Erythroblast (primary cell): ENCODE measurements at regions not wholly inside any gene's neighbourhood (a gene's known extent, or its start where the extent isn't known, plus 50 kb on each side); places are given as distances from the start of the nearest gene placed in this dataset.

Experiments used
- DNase-seq, 2 experiments: peaks; one replicate each; lab custom pipeline; 2025; lab: John Stamatoyannopoulos, UW
- GATA1 ChIP-seq: IDR thresholded peaks from 2 replicates; pipeline ENCODE4 v1.6.1; 2011; ENCODE audit warnings: low read depth, mild to moderate bottlenecking, control low read depth, low read length, moderate library complexity
- POLR2A ChIP-seq: IDR thresholded peaks from 2 replicates; pipeline ENCODE4 v1.6.1; 2011; ENCODE audit warnings: mild to moderate bottlenecking, low read length

- TF ChIP-seq GATA1 (no peak), POLR2A (no peak)
- no peak for DNase-seq
Observed at GRCh38 chr15:61459785-61460707, 230.9 kb upstream of the RORA start.

- TF ChIP-seq POLR2A: no peak
- TF ChIP-seq GATA1: no peak
- no peak for DNase-seq
Observed at GRCh38 chr15:61457050-61457733, 228.1 kb upstream of the RORA start.

- DNase-seq: no peak
Observed at GRCh38 chr15:61449186-61449702, 220.1 kb upstream of the RORA start.

GRCh38 chr15:61447981-61448380 lies 218.9 kb upstream of the RORA start:
- no peak for TF ChIP-seq GATA1
- TF ChIP-seq POLR2A: no peak
- no peak for DNase-seq

More at GRCh38 chr15:61449186-61449702, 220.1 kb upstream of the RORA start:
- TF ChIP-seq GATA1 (no peak), POLR2A (no peak)

GRCh38 chr15:61444585-61444984 lies 215.5 kb upstream of the RORA start:
- no peak for DNase-seq
- TF ChIP-seq POLR2A: no peak
- no peak for TF ChIP-seq GATA1

GRCh38 chr15:61442821-61443220 lies 213.7 kb upstream of the RORA start:
- no peak for TF ChIP-seq POLR2A
- no peak for TF ChIP-seq GATA1
- no peak for DNase-seq

- TF ChIP-seq POLR2A (no peak), GATA1 (no peak)
Observed at GRCh38 chr15:61441891-61442290, 212.8 kb upstream of the RORA start.

GRCh38 chr15:61426466-61426865 lies 197.4 kb upstream of the RORA start:
- no peak for DNase-seq
- TF ChIP-seq GATA1 (no peak), POLR2A (no peak)

More at GRCh38 chr15:61441891-61442290, 212.8 kb upstream of the RORA start:
- DNase-seq: no peak

- no peak for DNase-seq
- TF ChIP-seq POLR2A: no peak
- TF ChIP-seq GATA1: no peak
Observed at GRCh38 chr15:61425934-61426333, 196.8 kb upstream of the RORA start.

GRCh38 chr15:61422773-61423172 lies 193.7 kb upstream of the RORA start:
- TF ChIP-seq POLR2A (no peak), GATA1 (no peak)
- DNase-seq: no peak

- TF ChIP-seq GATA1 (no peak), POLR2A (no peak)
- no peak for DNase-seq
Observed at GRCh38 chr15:61421938-61422337, 192.8 kb upstream of the RORA start.

- no peak for DNase-seq
- TF ChIP-seq POLR2A (no peak), GATA1 (no peak)
Observed at GRCh38 chr15:61421470-61421869, 192.4 kb upstream of the RORA start.

- no peak for TF ChIP-seq POLR2A
- TF ChIP-seq GATA1: no peak
- DNase-seq: no peak
Observed at GRCh38 chr15:61420546-61420945, 191.4 kb upstream of the RORA start.

- no peak for DNase-seq
- TF ChIP-seq GATA1: no peak
- no peak for TF ChIP-seq POLR2A
Observed at GRCh38 chr15:61415617-61416120, 186.6 kb upstream of the RORA start.
